ENCODE measurements at regions not wholly inside any gene's neighbourhood (a gene's known extent, or its start where the extent isn't known, plus 50 kb on each side); places are given as distances from the start of the nearest gene placed in this dataset.

DNA sequence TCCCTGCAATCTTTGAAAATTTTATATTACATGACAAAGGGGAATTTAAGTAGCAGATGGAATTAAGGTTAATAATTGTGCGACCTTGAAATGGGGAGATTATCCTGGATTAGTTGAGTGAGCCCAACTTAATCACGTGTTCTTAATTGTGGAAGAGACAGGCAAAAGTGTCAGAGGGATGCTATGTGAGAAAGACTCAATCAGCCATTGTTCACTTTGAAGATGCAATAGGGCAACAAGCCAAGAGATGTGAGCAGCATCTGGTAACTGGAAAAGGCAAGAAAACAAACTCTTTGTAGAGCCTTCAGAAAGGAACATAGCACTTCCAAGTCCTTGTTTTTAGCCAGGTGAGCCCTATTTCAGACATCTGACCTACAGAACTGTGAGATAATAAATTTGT is 247.7 kb downstream of the SLITRK1 start:
- intact Hi-C loops (cut with micrococcal nuclease; ENCODE audit: unreplicated experiment), result no loop called here
- RAD21 ChIA-PET (ENCODE audit: unreplicated experiment), result no interaction called here
- no peaks in the 10 kb centered on the region for H3K79me2 ChIP-seq (ENCODE audit: control insufficient read depth, insufficient read depth, low read length)

More for the DNA sequence above, 247.7 kb downstream of the SLITRK1 start:
- WGBS (ENCODE audit: insufficient coverage, insufficient replicate concordance, low lambda C conversion rate, missing lambda C conversion rate), result 0% methylated on average over 2 of the region's 2 CpGs
- no peak overlapping the region for H3K9ac ChIP-seq (ENCODE audit: control insufficient read depth, insufficient read depth, low read length)
- no peak for DNase-seq (ENCODE audit: low read depth, low spot score)
- in situ Hi-C loops (cut with MboI), result no loop called here
- H3K4me1 ChIP-seq (ENCODE audit: control insufficient read depth, insufficient read depth, low read length), result no peaks in the 10 kb centered on the region
- ChIA-PET POLR2A (no interaction called here), CTCF (no interaction called here), SMC1A (ENCODE audit: uncharacterized antibody, unreplicated experiment) (no interaction called here)
- ATAC-seq, result no peak
- H4K20me1 ChIP-seq (ENCODE audit: control insufficient read depth, insufficient read depth), result no peaks in the 10 kb centered on the region
- no peak overlapping the region for H3K4me3 ChIP-seq
- no peaks in the 10 kb centered on the region for H3K27me3 ChIP-seq (replicated peaks in 1 of 2; ENCODE audit: control insufficient read depth in 2 of 2, insufficient read depth in 2 of 2, low read length in 1 of 2)
- TF ChIP-seq TCF7 (IDR thresholded peaks at IDR 0.05; ENCODE audit: borderline replicate concordance) (no peak), MXI1 (IDR thresholded peaks at IDR 0.05; ENCODE audit: low read depth, low read length) (no peak), FOXK2 (IDR thresholded peaks at IDR 0.05) (no peak), EZH2 (IDR thresholded peaks at IDR 0.05; ENCODE audit: borderline replicate concordance, control insufficient read depth, low read depth, low read length) (no peak), MLLT1 (IDR thresholded peaks at IDR 0.05) (no peak), JUND (IDR thresholded peaks at IDR 0.05; ENCODE audit: low read depth, low read length) (no peak), ZNF217 (IDR thresholded peaks at IDR 0.05) (no peak), CHD1 (IDR thresholded peaks at IDR 0.05; ENCODE audit: low read depth, low read length) (no peak), ZNF24 (IDR thresholded peaks at IDR 0.05) (no peak), NFIC (IDR thresholded peaks at IDR 0.05; ENCODE audit: low read depth, low read length) (no peak), ZNF622 (IDR thresholded peaks at IDR 0.05) (no peak), CREB1 (IDR thresholded peaks at IDR 0.05; ENCODE audit: low read depth) (no peak), NFYB (IDR thresholded peaks at IDR 0.05; ENCODE audit: insufficient read depth, low read depth, low read length) (no peak), STAT1 (conservative IDR thresholded peaks at IDR 0.05) (no peak)
- TF ChIP-seq, protein P1, sequence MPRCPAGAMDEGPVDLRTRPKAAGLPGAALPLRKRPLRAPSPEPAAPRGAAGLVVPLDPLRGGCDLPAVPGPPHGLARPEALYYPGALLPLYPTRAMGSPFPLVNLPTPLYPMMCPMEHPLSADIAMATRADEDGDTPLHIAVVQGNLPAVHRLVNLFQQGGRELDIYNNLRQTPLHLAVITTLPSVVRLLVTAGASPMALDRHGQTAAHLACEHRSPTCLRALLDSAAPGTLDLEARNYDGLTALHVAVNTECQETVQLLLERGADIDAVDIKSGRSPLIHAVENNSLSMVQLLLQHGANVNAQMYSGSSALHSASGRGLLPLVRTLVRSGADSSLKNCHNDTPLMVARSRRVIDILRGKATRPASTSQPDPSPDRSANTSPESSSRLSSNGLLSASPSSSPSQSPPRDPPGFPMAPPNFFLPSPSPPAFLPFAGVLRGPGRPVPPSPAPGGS (IDR thresholded peaks at IDR 0.05; ENCODE audit: borderline replicate concordance, insufficient read depth, low read depth, low read length, poor library complexity, severe bottlenecking), result no peak
- FAIRE-seq, result no peak
- H3K36me3 ChIP-seq (ENCODE audit: control insufficient read depth in 2 of 2, insufficient read depth in 2 of 2, low read length in 1 of 2), result no peaks in the 10 kb centered on the region
- BruUV-seq (replicated peaks), result no TSS peak
- H3K4me2 ChIP-seq (ENCODE audit: control insufficient read depth, insufficient read depth), result no peak overlapping the region
- no peaks in the 10 kb centered on the region for H3K9me3 ChIP-seq (replicated peaks; ENCODE audit: control insufficient read depth, insufficient read depth, low read length)
- no peak overlapping the region for H3K27ac ChIP-seq (ENCODE audit: control insufficient read depth, insufficient read depth)
- no peak overlapping the region for H2AFZ ChIP-seq (ENCODE audit: control insufficient read depth, low read depth, low read length)

Data from GM12878 (cell line).